ENCODE measurements at regions not wholly inside any gene's neighbourhood (a gene's known extent, or its start where the extent isn't known, plus 50 kb on each side); places are given as distances from the start of the nearest gene placed in this dataset.

GRCh38 chr6:5930143-5930770 lies 76.5 kb downstream of the NRN1 start:
- Histone ChIP-seq H3K4me3 (ENCODE audit: low read depth, low read length) (no peak overlapping the region), H3K27me3 (ENCODE audit: insufficient read depth, low read length) (peaks cover 7% of the 10 kb centered on the region; the same call in 1 of the 2 replicates), H3K4me1 (ENCODE audit: control insufficient read depth, insufficient read depth, low read length, unreplicated experiment) (no peaks in the 10 kb centered on the region), H2AFZ (ENCODE audit: low read length, unreplicated experiment) (no peak overlapping the region), H3K79me2 (ENCODE audit: control insufficient read depth, insufficient read depth, low read length, unreplicated experiment) (no peaks in the 10 kb centered on the region), H3K27ac (ENCODE audit: low read depth, low read length) (no peak overlapping the region), H3K36me3 (ENCODE audit: insufficient read depth, low read length) (no peaks in the 10 kb centered on the region)

GRCh38 chr6:5923840-5924239 lies 82.9 kb downstream of the NRN1 start:
- Histone ChIP-seq H3K27ac (ENCODE audit: low read depth, low read length) (no peak overlapping the region), H2AFZ (ENCODE audit: low read length, unreplicated experiment) (no peak overlapping the region), H3K36me3 (ENCODE audit: insufficient read depth, low read length) (no peaks in the 10 kb centered on the region)

GRCh38 chr6:5922230-5922629 lies 84.5 kb downstream of the NRN1 start:
- Histone ChIP-seq H3K36me3 (ENCODE audit: insufficient read depth, low read length) (no peaks in the 10 kb centered on the region), H3K4me3 (ENCODE audit: low read depth, low read length) (no peak overlapping the region), H3K27ac (ENCODE audit: low read depth, low read length) (no peak overlapping the region), H3K79me2 (ENCODE audit: control insufficient read depth, insufficient read depth, low read length, unreplicated experiment) (no peaks in the 10 kb centered on the region), H2AFZ (ENCODE audit: low read length, unreplicated experiment) (no peak overlapping the region), H3K4me1 (ENCODE audit: control insufficient read depth, insufficient read depth, low read length, unreplicated experiment) (no peaks in the 10 kb centered on the region), H3K27me3 (ENCODE audit: insufficient read depth, low read length) (no peaks in the 10 kb centered on the region)

More at GRCh38 chr6:5923840-5924239, 82.9 kb downstream of the NRN1 start:
- H3K4me3 ChIP-seq (ENCODE audit: low read depth, low read length): no peak overlapping the region
- no peaks in the 10 kb centered on the region for H3K4me1 ChIP-seq (ENCODE audit: control insufficient read depth, insufficient read depth, low read length, unreplicated experiment)
- H3K27me3 ChIP-seq (ENCODE audit: insufficient read depth, low read length): no peaks in the 10 kb centered on the region
- no peaks in the 10 kb centered on the region for H3K79me2 ChIP-seq (ENCODE audit: control insufficient read depth, insufficient read depth, low read length, unreplicated experiment)

GRCh38 chr6:5909721-5910120 lies 97.0 kb downstream of the NRN1 start:
- no peaks in the 10 kb centered on the region for H3K36me3 ChIP-seq (ENCODE audit: insufficient read depth, low read length)
- H3K27me3 ChIP-seq (ENCODE audit: insufficient read depth, low read length): no peaks in the 10 kb centered on the region
- peaks cover 5% of the 10 kb centered on the region for H3K4me1 ChIP-seq (ENCODE audit: control insufficient read depth, insufficient read depth, low read length, unreplicated experiment)
- no peak overlapping the region for H3K4me3 ChIP-seq (ENCODE audit: low read depth, low read length)
- H2AFZ ChIP-seq (ENCODE audit: low read length, unreplicated experiment): no peak overlapping the region
- no peak overlapping the region for H3K27ac ChIP-seq (ENCODE audit: low read depth, low read length)
- H3K79me2 ChIP-seq (ENCODE audit: control insufficient read depth, insufficient read depth, low read length, unreplicated experiment): no peaks in the 10 kb centered on the region

GRCh38 chr6:5906842-5907241 lies 99.9 kb downstream of the NRN1 start:
- Histone ChIP-seq H3K79me2 (ENCODE audit: control insufficient read depth, insufficient read depth, low read length, unreplicated experiment) (no peaks in the 10 kb centered on the region), H3K27ac (ENCODE audit: low read depth, low read length) (no peak overlapping the region), H3K27me3 (ENCODE audit: insufficient read depth, low read length) (no peaks in the 10 kb centered on the region), H3K36me3 (ENCODE audit: insufficient read depth, low read length) (no peaks in the 10 kb centered on the region), H3K4me3 (ENCODE audit: low read depth, low read length) (no peak overlapping the region), H2AFZ (ENCODE audit: low read length, unreplicated experiment) (no peak overlapping the region), H3K4me1 (ENCODE audit: control insufficient read depth, insufficient read depth, low read length, unreplicated experiment) (peaks cover 5% of the 10 kb centered on the region)

- H3K4me3 ChIP-seq (ENCODE audit: low read depth, low read length): no peak overlapping the region
- no peak overlapping the region for H3K27ac ChIP-seq (ENCODE audit: low read depth, low read length)
- H3K27me3 ChIP-seq (ENCODE audit: insufficient read depth, low read length): no peaks in the 10 kb centered on the region
- H3K79me2 ChIP-seq (ENCODE audit: control insufficient read depth, insufficient read depth, low read length, unreplicated experiment): no peaks in the 10 kb centered on the region
- no peaks in the 10 kb centered on the region for H3K36me3 ChIP-seq (ENCODE audit: insufficient read depth, low read length)
- peaks cover 5% of the 10 kb centered on the region for H3K4me1 ChIP-seq (ENCODE audit: control insufficient read depth, insufficient read depth, low read length, unreplicated experiment)
- H2AFZ ChIP-seq (ENCODE audit: low read length, unreplicated experiment): no peak overlapping the region
Measured at GRCh38 chr6:5906340-5906670, 100.4 kb downstream of the NRN1 start.

- peak overlapping the region; percentile 6 for H2AFZ ChIP-seq (ENCODE audit: low read length, unreplicated experiment)
Measured at GRCh38 chr6:5905431-5906339, 101.0 kb downstream of the NRN1 start.

GRCh38 chr6:5904532-5904931 lies 102.2 kb downstream of the NRN1 start:
- Histone ChIP-seq H3K27me3 (ENCODE audit: insufficient read depth, low read length) (no peaks in the 10 kb centered on the region), H3K4me3 (ENCODE audit: low read depth, low read length) (no peak overlapping the region), H2AFZ (ENCODE audit: low read length, unreplicated experiment) (no peak overlapping the region), H3K4me1 (ENCODE audit: control insufficient read depth, insufficient read depth, low read length, unreplicated experiment) (peaks cover 5% of the 10 kb centered on the region), H3K79me2 (ENCODE audit: control insufficient read depth, insufficient read depth, low read length, unreplicated experiment) (no peaks in the 10 kb centered on the region), H3K27ac (ENCODE audit: low read depth, low read length) (no peak overlapping the region), H3K36me3 (ENCODE audit: insufficient read depth, low read length) (no peaks in the 10 kb centered on the region)

More at GRCh38 chr6:5905431-5906339, 101.0 kb downstream of the NRN1 start:
- H3K79me2 ChIP-seq (ENCODE audit: control insufficient read depth, insufficient read depth, low read length, unreplicated experiment): no peaks in the 10 kb centered on the region
- H3K4me3 ChIP-seq (ENCODE audit: low read depth, low read length): no peak overlapping the region
- no peaks in the 10 kb centered on the region for H3K27me3 ChIP-seq (ENCODE audit: insufficient read depth, low read length)
- peaks cover 5% of the 10 kb centered on the region for H3K4me1 ChIP-seq (ENCODE audit: control insufficient read depth, insufficient read depth, low read length, unreplicated experiment)
- no peaks in the 10 kb centered on the region for H3K36me3 ChIP-seq (ENCODE audit: insufficient read depth, low read length)
- H3K27ac ChIP-seq (ENCODE audit: low read depth, low read length): no peak overlapping the region; the same call in 1 of the 2 replicates

GRCh38 chr6:5899216-5900045 lies 107.3 kb downstream of the NRN1 start:
- no peaks in the 10 kb centered on the region for H3K36me3 ChIP-seq (ENCODE audit: insufficient read depth, low read length)
- H2AFZ ChIP-seq (ENCODE audit: low read length, unreplicated experiment): no peak overlapping the region
- H3K27me3 ChIP-seq (ENCODE audit: insufficient read depth, low read length): no peaks in the 10 kb centered on the region
- no peak overlapping the region for H3K4me3 ChIP-seq (ENCODE audit: low read depth, low read length)
- no peaks in the 10 kb centered on the region for H3K79me2 ChIP-seq (ENCODE audit: control insufficient read depth, insufficient read depth, low read length, unreplicated experiment)
- H3K4me1 ChIP-seq (ENCODE audit: control insufficient read depth, insufficient read depth, low read length, unreplicated experiment): no peaks in the 10 kb centered on the region
- H3K27ac ChIP-seq (ENCODE audit: low read depth, low read length): no peak overlapping the region

GRCh38 chr6:5898563-5898962 lies 108.2 kb downstream of the NRN1 start:
- H3K27me3 ChIP-seq (ENCODE audit: insufficient read depth, low read length): no peaks in the 10 kb centered on the region
- H3K4me3 ChIP-seq (ENCODE audit: low read depth, low read length): no peak overlapping the region
- no peaks in the 10 kb centered on the region for H3K4me1 ChIP-seq (ENCODE audit: control insufficient read depth, insufficient read depth, low read length, unreplicated experiment)
- H3K27ac ChIP-seq (ENCODE audit: low read depth, low read length): no peak overlapping the region
- H3K36me3 ChIP-seq (ENCODE audit: insufficient read depth, low read length): no peaks in the 10 kb centered on the region
- H3K79me2 ChIP-seq (ENCODE audit: control insufficient read depth, insufficient read depth, low read length, unreplicated experiment): no peaks in the 10 kb centered on the region
- no peak overlapping the region for H2AFZ ChIP-seq (ENCODE audit: low read length, unreplicated experiment)
